NB4 (cell line): ENCODE measurements at regions not wholly inside any gene's neighbourhood (a gene's known extent, or its start where the extent isn't known, plus 50 kb on each side); places are given as distances from the start of the nearest gene placed in this dataset.

ENCODE experiments used
- DNase-seq: peaks from one replicate; pipeline ENCODE4 v3.0.0; 2010; ENCODE audit warnings: low read depth
- H3K4me3 ChIP-seq: one replicate; pipeline ENCODE4 v1.5.1; 2011; ENCODE audit warnings: mild to moderate bottlenecking, low read depth, low read length, moderate library complexity
- CTCF ChIP-seq: IDR thresholded peaks from one replicate; pipeline ENCODE4 v1.5.1; 2012; ENCODE audit warnings: low read depth, low read length
- MAX ChIP-seq: IDR thresholded peaks from 2 replicates; pipeline ENCODE4 v1.6.1; 2011; ENCODE audit warnings: low read depth, low read length
- MYC ChIP-seq: IDR thresholded peaks from 2 replicates; pipeline ENCODE4 v1.6.1; 2011; ENCODE audit warnings: low read depth, low read length
- POLR2A ChIP-seq: IDR thresholded peaks from 2 replicates; pipeline ENCODE4 v1.6.1; 2011; ENCODE audit warnings: mild to moderate bottlenecking; ENCODE audit not compliant: insufficient read length; ENCODE audit errors: extremely low read depth

DNA sequence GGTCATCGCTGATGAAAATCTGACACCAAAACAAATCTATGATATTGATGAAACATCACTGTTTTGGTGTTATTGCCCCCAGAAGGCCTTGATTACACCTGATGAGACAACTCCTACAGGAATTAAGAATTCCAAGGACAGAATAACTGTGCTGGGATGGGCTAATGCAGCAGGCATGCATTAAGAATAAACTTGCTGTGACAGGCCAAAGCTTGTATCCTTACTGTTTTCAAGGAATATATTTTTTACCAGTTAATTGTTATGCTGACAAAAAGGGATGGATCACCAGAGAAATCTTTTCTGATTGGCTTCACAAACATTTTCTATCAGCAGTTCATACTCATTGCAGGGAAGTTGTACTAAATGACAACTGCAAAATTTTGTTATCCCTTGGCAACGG, 278.2 kb downstream of the IKZF2 start:
- TF ChIP-seq POLR2A (no peak), CTCF (no peak), MYC (no peak), MAX (no peak)
- DNase-seq, result no peak
- no peak overlapping the region for H3K4me3 ChIP-seq

GRCh38 chr2:212871597-212871996, 279.8 kb downstream of the IKZF2 start:
- H3K4me3 ChIP-seq, result no peak overlapping the region
- no peak for TF ChIP-seq MAX
- TF ChIP-seq POLR2A, result no peak
- TF ChIP-seq CTCF, result no peak
- TF ChIP-seq MYC, result no peak
- no peak for DNase-seq

- no peak overlapping the region for H3K4me3 ChIP-seq
- TF ChIP-seq MYC (no peak), MAX (no peak), POLR2A (no peak), CTCF (no peak)
- no peak for DNase-seq
Measured at GRCh38 chr2:212864186-212864585, 287.2 kb downstream of the IKZF2 start.

- H3K4me3 ChIP-seq, result no peak overlapping the region
- peak; percentile 74 for DNase-seq
- TF ChIP-seq MAX (no peak), CTCF (peak; percentile 84)
Measured at GRCh38 chr2:212863185-212863588, 288.2 kb downstream of the IKZF2 start.

GRCh38 chr2:212858496-212858895, 292.9 kb downstream of the IKZF2 start:
- TF ChIP-seq CTCF (no peak), MYC (no peak), POLR2A (no peak), MAX (no peak)
- H3K4me3 ChIP-seq, result no peak overlapping the region
- no peak for DNase-seq

GRCh38 chr2:212854771-212855170, 296.6 kb downstream of the IKZF2 start:
- no peak overlapping the region for H3K4me3 ChIP-seq
- DNase-seq, result no peak
- TF ChIP-seq POLR2A, result no peak
- TF ChIP-seq CTCF, result no peak
- no peak for TF ChIP-seq MYC
- TF ChIP-seq MAX, result no peak
